H1 (cell line): ENCODE measurements at regions not wholly inside any gene's neighbourhood (a gene's known extent, or its start where the extent isn't known, plus 50 kb on each side); places are given as distances from the start of the nearest gene placed in this dataset.

Experiments used
- CTCF ChIA-PET: fragments of 300-600 bp; sonication (Branson Sonifier 250); formaldehyde crosslinking; loops from one replicate; lab custom pipeline; 2021; ENCODE audit not compliant: partially characterized antibody; lab: Charles Lee
- POLR2A ChIA-PET: fragments of 300-600 bp; sonication (Branson Sonifier 250); formaldehyde crosslinking; loops from one replicate; lab custom pipeline; 2021; ENCODE audit warnings: inconsistent platforms; ENCODE audit not compliant: partially characterized antibody; lab: Charles Lee
- DNase-seq, 2 experiments: peaks; one replicate each; pipeline versions ENCODE4 v3.0.0 to v3.0.0-alpha.2; 2010 to 2022; ENCODE audit warnings: low spot score in 2 of 2, low read depth in 1 of 2, mixed read lengths in 1 of 2
- FAIRE-seq: peaks from 2 replicates; lab custom pipeline; 2011; peaks lifted over from hg19 to GRCh38; lab: Jason Lieb, UNC
- H2AFZ ChIP-seq: 2 replicates; pipeline ENCODE4 v1.8.1; 2012; ENCODE audit warnings: low read length, inconsistent platforms
- H2AK5ac ChIP-seq: 2 replicates; pipeline ENCODE4 v1.6.1; 2013; ENCODE audit warnings: low read depth, low read length
- H2BK120ac ChIP-seq: replicated peaks from 2 replicates; pipeline ENCODE3; 2013; ENCODE audit warnings: low read depth, low read length, inconsistent platforms
- H2BK12ac ChIP-seq: 2 replicates; pipeline ENCODE4 v1.6.1; 2013; ENCODE audit warnings: low read depth, low read length
- H2BK15ac ChIP-seq: 2 replicates; pipeline ENCODE4 v1.6.1; 2013; ENCODE audit warnings: low read length
- H2BK20ac ChIP-seq: 2 replicates; pipeline ENCODE4 v1.6.1; 2013; ENCODE audit warnings: low read length
- H2BK5ac ChIP-seq: 2 replicates; pipeline ENCODE4 v1.6.1; 2013; ENCODE audit warnings: low read depth, low read length
- H3K14ac ChIP-seq: 2 replicates; pipeline ENCODE4 v1.6.1; 2013; ENCODE audit warnings: inconsistent platforms; ENCODE audit not compliant: insufficient read length
- H3K18ac ChIP-seq: 2 replicates; pipeline ENCODE4 v1.6.1; 2013; ENCODE audit warnings: low read length; ENCODE audit errors: extremely low read depth
- H3K23ac ChIP-seq: 2 replicates; pipeline ENCODE4 v1.6.1; 2013; ENCODE audit warnings: inconsistent platforms; ENCODE audit not compliant: insufficient read length
- H3K23me2 ChIP-seq: 2 replicates; pipeline ENCODE4 v1.6.1; 2013; ENCODE audit warnings: low read depth, low read length
- H3K27ac ChIP-seq: 2 replicates; pipeline ENCODE4 v1.6.1; 2011; ENCODE audit warnings: low read depth, low read length, inconsistent platforms
- H3K27me3 ChIP-seq, 4 experiments: replicated peaks in 1 of 4; 1 replicate in 1 of 4; 2 replicates in 3 of 4; pipeline versions ENCODE4 v1.6.1 to v1.8.1; 2011 to 2013; ENCODE audit warnings: low read length in 3 of 4, mild to moderate bottlenecking in 3 of 4, inconsistent platforms in 2 of 4, mixed read lengths in 2 of 4, moderate library complexity in 1 of 4; ENCODE audit not compliant: control insufficient read depth in 3 of 4, insufficient read depth in 3 of 4; ENCODE audit errors: extremely low read depth in 1 of 4
- H3K36me3 ChIP-seq, 4 experiments: 2 replicates each; pipeline versions ENCODE4 v1.6.1 to v1.8.1; 2011 to 2013; ENCODE audit warnings: mild to moderate bottlenecking in 4 of 4, low read length in 3 of 4, moderate library complexity in 2 of 4, control low read depth in 1 of 4, inconsistent platforms in 1 of 4; ENCODE audit not compliant: insufficient read depth in 4 of 4, control insufficient read depth in 2 of 4
- H3K4ac ChIP-seq: replicated peaks from 2 replicates; pipeline ENCODE3; 2013; ENCODE audit warnings: low read length, low read depth, mixed read lengths, inconsistent platforms; ENCODE audit not compliant: insufficient read length
- H3K4me1 ChIP-seq, 4 experiments: replicated peaks in 1 of 4; 1 replicate in 1 of 4; 2 replicates in 3 of 4; pipeline versions ENCODE4 v1.6.1 to v1.8.1; 2011 to 2013; ENCODE audit warnings: low read length in 3 of 4, inconsistent platforms in 2 of 4, mixed read lengths in 1 of 4; ENCODE audit not compliant: insufficient read depth in 4 of 4, control insufficient read depth in 3 of 4
- H3K4me2 ChIP-seq, 2 experiments: 2 replicates each; pipeline versions ENCODE4 v1.6.1 to v1.8.1; 2011 to 2013; ENCODE audit warnings: low read depth in 2 of 2, low read length in 2 of 2, control low read depth in 1 of 2, inconsistent platforms in 1 of 2, mild to moderate bottlenecking in 1 of 2; ENCODE audit not compliant: insufficient read depth in 1 of 2
- H3K4me3 ChIP-seq, 4 experiments: fragments of 200-600, 300-600 bp in 1 of 4; sonication (generic), shearing (Covaris generic), sonication (Bioruptor Twin) in 1 of 4; 2 replicates each; pipeline versions ENCODE4 v1.5.1 to v1.8.1; 2011 to 2016; ENCODE audit warnings: low read length in 4 of 4, low read depth in 3 of 4, control low read depth in 2 of 4, inconsistent platforms in 2 of 4, mild to moderate bottlenecking in 2 of 4, mixed read lengths in 1 of 4, moderate library complexity in 1 of 4; ENCODE audit not compliant: insufficient read depth in 2 of 4; ENCODE audit errors: extremely low read depth in 1 of 4
- H3K56ac ChIP-seq: replicated peaks from 2 replicates; pipeline ENCODE3; 2013; ENCODE audit warnings: low read depth, mild to moderate bottlenecking, mixed read lengths, low read length, inconsistent platforms; ENCODE audit not compliant: insufficient read length
- H3K79me1 ChIP-seq: 2 replicates; pipeline ENCODE4 v1.6.1; 2013; ENCODE audit warnings: low read depth, low read length, control low read depth
- H3K79me2 ChIP-seq, 2 experiments: 2 replicates each; pipeline versions ENCODE4 v1.6.1 to v1.8.1; 2012 to 2013; ENCODE audit warnings: low read length in 2 of 2, mild to moderate bottlenecking in 2 of 2, inconsistent platforms in 1 of 2; ENCODE audit not compliant: insufficient read depth in 2 of 2, control insufficient read depth in 1 of 2
- H3K9ac ChIP-seq, 4 experiments: replicated peaks in 1 of 4; 1 replicate in 1 of 4; 2 replicates in 3 of 4; pipeline versions ENCODE4 v1.6.1 to v1.8.1; 2011 to 2013; ENCODE audit warnings: low read depth in 3 of 4, low read length in 3 of 4, control low read depth in 2 of 4, mild to moderate bottlenecking in 2 of 4, moderate library complexity in 2 of 4, inconsistent platforms in 1 of 4; ENCODE audit errors: extremely low read depth in 1 of 4
- H3K9me3 ChIP-seq, 2 experiments: 2 replicates each; pipeline versions ENCODE4 v1.6.1 to v1.8.1; 2012 to 2013; ENCODE audit warnings: mild to moderate bottlenecking in 2 of 2, moderate library complexity in 2 of 2, control low read depth in 1 of 2, inconsistent platforms in 1 of 2, low read depth in 1 of 2, low read length in 1 of 2, mixed read lengths in 1 of 2; ENCODE audit not compliant: insufficient read depth in 2 of 2
- H4K20me1 ChIP-seq, 2 experiments: replicated peaks in 1 of 2; 2 replicates each; pipeline versions ENCODE3 to v1.8.1; 2011 to 2013; ENCODE audit warnings: inconsistent platforms in 2 of 2, low read length in 2 of 2, mild to moderate bottlenecking in 1 of 2; ENCODE audit not compliant: insufficient read depth in 2 of 2, control insufficient read depth in 1 of 2
- H4K5ac ChIP-seq: 2 replicates; pipeline ENCODE4 v1.6.1; 2013; ENCODE audit warnings: low read length, low read depth, mixed read lengths, inconsistent platforms; ENCODE audit not compliant: insufficient read length
- H4K8ac ChIP-seq: 2 replicates; pipeline ENCODE4 v1.8.0; 2013; ENCODE audit warnings: mild to moderate bottlenecking, moderate library complexity, low read length, inconsistent platforms; ENCODE audit not compliant: insufficient read depth; ENCODE audit errors: extremely low read depth
- H4K91ac ChIP-seq: replicated peaks from 2 replicates; pipeline ENCODE3; 2013; ENCODE audit warnings: low read length, mixed read lengths, inconsistent platforms; ENCODE audit not compliant: insufficient read length
- CHD1 ChIP-seq: IDR thresholded peaks from 2 replicates; pipeline ENCODE4 v1.6.1; 2012; ENCODE audit warnings: low read depth, low read length, improper control_type of control experiment
- EZH2 ChIP-seq: fragments of 200-600 bp; sonication (generic); IDR thresholded peaks from 2 replicates; pipeline ENCODE4 v1.7.1; 2012; ENCODE audit warnings: low read depth, mild to moderate bottlenecking, moderate library complexity, low read length, inconsistent platforms; ENCODE audit not compliant: severe bottlenecking
- POLR2AphosphoS5 ChIP-seq: IDR thresholded peaks from 2 replicates; pipeline ENCODE4 v1.6.1; 2011; ENCODE audit warnings: low read depth, low read length
- RFX5 ChIP-seq: IDR thresholded peaks from 2 replicates; pipeline ENCODE4 v1.6.1; 2011; ENCODE audit warnings: low read depth, low read length, improper control_type of control experiment, borderline replicate concordance
- TEAD4 ChIP-seq: IDR thresholded peaks from 2 replicates; pipeline ENCODE4 v1.6.1; 2012; ENCODE audit warnings: low read depth, low read length, inconsistent platforms, mixed read lengths
- WGBS, 2 experiments: shearing (Covaris generic) in 1 of 2; methylation state at CpG; one replicate each; pipeline versions ENCODE4 v1.1.6 to v1.1.7; 2013 to 2015; ENCODE audit warnings: low lambda C conversion rate in 2 of 2, mixed read lengths in 2 of 2, inconsistent platforms in 1 of 2, low coverage in 1 of 2, missing lambda C conversion rate in 1 of 2; ENCODE audit not compliant: insufficient replicate concordance in 2 of 2, insufficient coverage in 1 of 2, insufficient read length in 1 of 2; ENCODE audit errors: extremely low coverage in 1 of 2, missing lambda C conversion rate in 1 of 2; 5-methylcytosine and 5-hydroxymethylcytosine counted together
- TF ChIP-seq, protein P1 (sequence below): IDR thresholded peaks from 2 replicates; pipeline ENCODE4 v1.6.1; 2012; ENCODE audit warnings: low read length, inconsistent platforms
- TF ChIP-seq, protein P2 (sequence below): IDR thresholded peaks from 2 replicates; pipeline ENCODE4 v1.6.1; 2012; ENCODE audit warnings: inconsistent platforms

DNA sequence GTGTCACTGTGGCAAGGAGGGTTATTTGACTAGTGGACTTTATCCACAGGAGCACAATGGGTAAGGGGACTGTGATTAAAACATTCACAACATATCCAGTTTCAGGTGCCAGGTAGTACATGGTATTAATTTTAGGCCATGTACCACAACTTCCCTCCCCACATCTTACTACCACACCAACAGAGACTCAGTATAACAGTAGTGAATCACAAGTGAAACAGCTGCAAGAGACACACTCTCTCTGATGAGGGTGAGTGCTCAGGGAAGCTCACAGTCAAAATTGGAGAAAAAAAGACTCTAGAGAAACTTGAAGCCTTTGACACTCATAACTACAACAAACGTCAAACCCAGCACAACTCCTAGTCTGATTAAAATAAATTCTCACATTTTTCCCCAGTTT, 367.6 kb upstream of the GYPC start:
- Histone ChIP-seq H4K91ac (no peak overlapping the region), H3K27ac (no peak overlapping the region), H2BK5ac (no peak overlapping the region), H2BK15ac (no peak overlapping the region), H3K79me2 (no peaks in the 10 kb centered on the region), H2BK12ac (no peak overlapping the region), H2AFZ (no peak overlapping the region), H4K8ac (no peak overlapping the region), H3K27me3 (no peaks in the 10 kb centered on the region), H3K14ac (no peak overlapping the region), H3K23ac (no peak overlapping the region), H2BK120ac (no peak overlapping the region), H4K5ac (no peak overlapping the region), H3K4me1 (no peaks in the 10 kb centered on the region), H3K79me1 (no peaks in the 10 kb centered on the region), H3K23me2 (no peaks in the 10 kb centered on the region), H3K18ac (no peak overlapping the region), H4K20me1 (no peaks in the 10 kb centered on the region), H2BK20ac (no peak overlapping the region), H2AK5ac (no peak overlapping the region), H3K4me2 (no peak overlapping the region), H3K9ac (no peak overlapping the region), H3K56ac (no peak overlapping the region), H3K36me3 (no peaks in the 10 kb centered on the region), H3K9me3 (no peaks in the 10 kb centered on the region), H3K4me3 (no peak overlapping the region), H3K4ac (no peak overlapping the region)
- ChIA-PET POLR2A (no interaction called here), CTCF (no interaction called here)
- no peak for FAIRE-seq
- no peak for DNase-seq
- 93% methylated on average over 1 of the region's 1 CpG; no CpG with 5 or more reads in 1 of the 2 experiments for WGBS, 2 experiments
- no peak for TF ChIP-seq CHD1
- TF ChIP-seq, protein P1, sequence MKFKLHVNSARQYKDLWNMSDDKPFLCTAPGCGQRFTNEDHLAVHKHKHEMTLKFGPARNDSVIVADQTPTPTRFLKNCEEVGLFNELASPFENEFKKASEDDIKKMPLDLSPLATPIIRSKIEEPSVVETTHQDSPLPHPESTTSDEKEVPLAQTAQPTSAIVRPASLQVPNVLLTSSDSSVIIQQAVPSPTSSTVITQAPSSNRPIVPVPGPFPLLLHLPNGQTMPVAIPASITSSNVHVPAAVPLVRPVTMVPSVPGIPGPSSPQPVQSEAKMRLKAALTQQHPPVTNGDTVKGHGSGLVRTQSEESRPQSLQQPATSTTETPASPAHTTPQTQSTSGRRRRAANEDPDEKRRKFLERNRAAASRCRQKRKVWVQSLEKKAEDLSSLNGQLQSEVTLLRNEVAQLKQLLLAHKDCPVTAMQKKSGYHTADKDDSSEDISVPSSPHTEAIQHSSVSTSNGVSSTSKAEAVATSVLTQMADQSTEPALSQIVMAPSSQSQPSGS: no peak
- TF ChIP-seq, protein P2, sequence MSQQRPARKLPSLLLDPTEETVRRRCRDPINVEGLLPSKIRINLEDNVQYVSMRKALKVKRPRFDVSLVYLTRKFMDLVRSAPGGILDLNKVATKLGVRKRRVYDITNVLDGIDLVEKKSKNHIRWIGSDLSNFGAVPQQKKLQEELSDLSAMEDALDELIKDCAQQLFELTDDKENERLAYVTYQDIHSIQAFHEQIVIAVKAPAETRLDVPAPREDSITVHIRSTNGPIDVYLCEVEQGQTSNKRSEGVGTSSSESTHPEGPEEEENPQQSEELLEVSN: no peak
- no peak for TF ChIP-seq TEAD4
- no peak for TF ChIP-seq POLR2AphosphoS5
- no peak for TF ChIP-seq RFX5
- no peak for TF ChIP-seq EZH2
